Stimulated activated CD4-positive, alpha-beta T cell treated with anti-CD3 and anti-CD28 coated beads, Interleukin-15, amount 100 ng/mL, for 24 hours (primary cell): ENCODE measurements at regions not wholly inside any gene's neighbourhood (a gene's known extent, or its start where the extent isn't known, plus 50 kb on each side); places are given as distances from the start of the nearest gene placed in this dataset.

ENCODE experiments used
- DNase-seq: peaks from one replicate; pipeline ENCODE4 v3.0.0-alpha.2; 2020

- DNase-seq = no peak
These were observed 232.0 kb downstream of the IRX1 start for GRCh38 chr5:3827624-3828023.

- DNase-seq = no peak
These were observed 233.1 kb downstream of the IRX1 start for GRCh38 chr5:3828761-3829160.

- DNase-seq = no peak
These were observed 237.9 kb downstream of the IRX1 start for GRCh38 chr5:3833566-3833965.

- DNase-seq = no peak
These were observed 240.2 kb downstream of the IRX1 start for GRCh38 chr5:3835811-3836210.

- no peak for DNase-seq
These were observed 240.9 kb downstream of the IRX1 start for GRCh38 chr5:3836528-3836927.

- no peak for DNase-seq
These were observed 241.9 kb downstream of the IRX1 start for GRCh38 chr5:3837506-3837905.

- DNase-seq = no peak
These were observed 243.5 kb downstream of the IRX1 start for GRCh38 chr5:3839151-3839550.

GRCh38 chr5:3842591-3842990, 247.0 kb downstream of the IRX1 start:
- no peak for DNase-seq

GRCh38 chr5:3843706-3844105, 248.1 kb downstream of the IRX1 start:
- DNase-seq = no peak

- DNase-seq = no peak
These were observed 248.6 kb downstream of the IRX1 start for GRCh38 chr5:3844266-3844665.

GRCh38 chr5:3845230-3845629, 249.6 kb downstream of the IRX1 start:
- no peak for DNase-seq

- DNase-seq = no peak
These were observed 256.7 kb downstream of the IRX1 start for GRCh38 chr5:3852161-3852916.

- no peak for DNase-seq
These were observed 257.7 kb downstream of the IRX1 start for GRCh38 chr5:3853362-3853761.

GRCh38 chr5:3854188-3854821, 258.7 kb downstream of the IRX1 start:
- DNase-seq = no peak

- DNase-seq = no peak
These were observed 260.4 kb downstream of the IRX1 start for GRCh38 chr5:3856036-3856435.

GRCh38 chr5:3858524-3858923, 262.9 kb downstream of the IRX1 start:
- DNase-seq = no peak

- no peak for DNase-seq
These were observed 267.3 kb downstream of the IRX1 start for GRCh38 chr5:3862906-3863305.

GRCh38 chr5:3875144-3875543, 279.5 kb downstream of the IRX1 start:
- DNase-seq = no peak

- no peak for DNase-seq
These were observed 282.6 kb downstream of the IRX1 start for GRCh38 chr5:3878267-3878666.

- DNase-seq = no peak
These were observed 287.4 kb downstream of the IRX1 start for GRCh38 chr5:3883040-3883439.

- DNase-seq = no peak
These were observed 291.2 kb downstream of the IRX1 start for GRCh38 chr5:3886524-3887451.

- no peak for DNase-seq
These were observed 292.7 kb downstream of the IRX1 start for GRCh38 chr5:3888310-3888709.

- no peak for DNase-seq
These were observed 293.9 kb downstream of the IRX1 start for GRCh38 chr5:3889412-3890142.
